WTC11 (cell line): ENCODE measurements at regions not wholly inside any gene's neighbourhood (a gene's known extent, or its start where the extent isn't known, plus 50 kb on each side); places are given as distances from the start of the nearest gene placed in this dataset.

Experiments
- ATF2 ChIP-seq: sonication (generic); formaldehyde crosslinking; IDR thresholded peaks from 2 replicates; pipeline ENCODE4 v1.8.1; 2022; ENCODE audit warnings: low read depth, missing genetic modification reagents, borderline replicate concordance
- CTCF ChIP-seq: fragments of 200-600 bp; IDR thresholded peaks from 2 replicates; pipeline ENCODE4 v1.8.0; 2022; ENCODE audit warnings: antibody characterized with exemption
- IRF2 ChIP-seq: sonication (generic); formaldehyde crosslinking; IDR thresholded peaks from 2 replicates; pipeline ENCODE4 v1.8.0; 2022; ENCODE audit warnings: low read depth, missing genetic modification reagents, borderline replicate concordance
- TEAD1 ChIP-seq: sonication (generic); formaldehyde crosslinking; IDR thresholded peaks from 2 replicates; pipeline ENCODE4 v1.8.0; 2022; ENCODE audit warnings: mild to moderate bottlenecking, missing genetic modification reagents

DNA sequence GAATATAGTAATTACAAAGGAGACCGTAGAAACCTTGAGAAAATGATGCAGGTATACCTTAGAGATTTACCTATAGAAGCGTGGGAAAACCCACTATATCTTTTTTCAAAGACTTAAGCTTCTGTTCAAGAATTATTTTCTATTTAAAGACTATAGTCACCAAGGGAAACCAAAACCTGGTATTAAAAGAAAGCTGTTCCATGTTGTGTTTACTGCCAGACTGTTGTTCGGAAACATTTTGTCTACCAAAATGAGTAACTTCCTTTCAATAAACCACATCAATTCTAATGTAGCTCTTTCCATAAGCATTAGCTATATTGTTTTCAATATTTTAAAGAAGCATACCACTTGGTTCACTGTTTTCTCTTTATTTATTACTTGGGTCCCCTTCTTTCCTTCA is 182.9 kb upstream of the SLITRK6 start:
- TF ChIP-seq CTCF, result no peak
- no peak for TF ChIP-seq IRF2 (CRISPR knock-in tag)
- TF ChIP-seq ATF2 (CRISPR knock-in tag), result no peak
- no peak for TF ChIP-seq TEAD1 (CRISPR knock-in tag)
